ENCODE measurements at regions not wholly inside any gene's neighbourhood (a gene's known extent, or its start where the extent isn't known, plus 50 kb on each side); places are given as distances from the start of the nearest gene placed in this dataset.
"Not testable (repeated sequence)": the region's sequence is repeated elsewhere in the genome, so short reads cannot be mapped to it uniquely, and the experiment has no call there.

- TF ChIP-seq CTCF (IDR thresholded peaks at IDR 0.05): no peak
- Mint-ChIP-seq H3K27ac (no peak overlapping the region), H3K9me3 (no peaks in the 10 kb centered on the region), H3K4me1 (no peaks in the 10 kb centered on the region), H3K36me3 (ENCODE audit: low read depth) (no peaks in the 10 kb centered on the region), H3K4me3 (no peak overlapping the region), H3K27me3 (no peaks in the 10 kb centered on the region)
- ATAC-seq (ENCODE audit: low read depth) (no peak), DNase-seq (no peak)
- POLR2A ChIA-PET: no interaction called here
- CTCF ChIA-PET: no interaction called here
- intact Hi-C loops (cut with micrococcal nuclease): no loop called here
Observed at GRCh38 chr2:175786471-175787124, 215.5 kb downstream of the LNPK start.

- intact Hi-C loops (cut with micrococcal nuclease); H3K36me3 Mint-ChIP-seq (ENCODE audit: low read depth); ATAC-seq (ENCODE audit: low read depth); H3K4me3 Mint-ChIP-seq; CTCF ChIA-PET; H3K4me1 Mint-ChIP-seq; H3K9me3 Mint-ChIP-seq; H3K27me3 Mint-ChIP-seq; POLR2A ChIA-PET; H3K27ac Mint-ChIP-seq; DNase-seq: not testable (repeated sequence)
Observed at GRCh38 chr2:175777337-175777736, 224.7 kb downstream of the LNPK start.

GRCh38 chr2:175769200-175769599 is 232.9 kb downstream of the LNPK start:
- POLR2A ChIA-PET: no interaction called here
- no peak overlapping the region for H3K4me3 Mint-ChIP-seq
- CTCF ChIA-PET: no interaction called here
- peaks cover 2% of the 10 kb centered on the region for H3K27me3 Mint-ChIP-seq
- no peaks in the 10 kb centered on the region for H3K9me3 Mint-ChIP-seq
- no peak overlapping the region for H3K27ac Mint-ChIP-seq
- no peaks in the 10 kb centered on the region for H3K36me3 Mint-ChIP-seq (ENCODE audit: low read depth)
- no peak for TF ChIP-seq CTCF (IDR thresholded peaks at IDR 0.05)
- no peak for DNase-seq
- H3K4me1 Mint-ChIP-seq: no peaks in the 10 kb centered on the region
- ATAC-seq (ENCODE audit: low read depth): no peak
- intact Hi-C loops (cut with micrococcal nuclease): no loop called here

GRCh38 chr2:175766880-175767279 is 235.2 kb downstream of the LNPK start:
- H3K27ac Mint-ChIP-seq: no peak overlapping the region
- no peak for DNase-seq
- no peak for TF ChIP-seq CTCF (IDR thresholded peaks at IDR 0.05)
- H3K4me1 Mint-ChIP-seq: no peaks in the 10 kb centered on the region
- ChIA-PET POLR2A (no interaction called here), CTCF (no interaction called here)
- H3K4me3 Mint-ChIP-seq: no peak overlapping the region
- intact Hi-C loops (cut with micrococcal nuclease): no loop called here
- no peaks in the 10 kb centered on the region for H3K36me3 Mint-ChIP-seq (ENCODE audit: low read depth)
- H3K27me3 Mint-ChIP-seq: no peaks in the 10 kb centered on the region
- no peak for ATAC-seq (ENCODE audit: low read depth)
- H3K9me3 Mint-ChIP-seq: no peaks in the 10 kb centered on the region

- no peak for TF ChIP-seq CTCF (IDR thresholded peaks at IDR 0.05)
- Mint-ChIP-seq H3K36me3 (ENCODE audit: low read depth) (no peaks in the 10 kb centered on the region), H3K4me1 (no peaks in the 10 kb centered on the region), H3K27ac (no peak overlapping the region), H3K4me3 (no peak overlapping the region), H3K9me3 (peaks cover 4% of the 10 kb centered on the region), H3K27me3 (peaks cover 2% of the 10 kb centered on the region)
- ATAC-seq (ENCODE audit: low read depth) (no peak), DNase-seq (no peak)
- intact Hi-C loops (cut with micrococcal nuclease): no loop called here
- ChIA-PET POLR2A (no interaction called here), CTCF (no interaction called here)
Observed at GRCh38 chr2:175755656-175756386, 246.2 kb downstream of the LNPK start.

Data from activated B cell treated with CpG ODN at 0.5 μM for 24 hours (primary cell).